Panc1 (cell line): ENCODE measurements at regions not wholly inside any gene's neighbourhood (a gene's known extent, or its start where the extent isn't known, plus 50 kb on each side); places are given as distances from the start of the nearest gene placed in this dataset.

ENCODE experiments used
- SIN3A ChIP-seq: IDR thresholded peaks from 2 replicates; pipeline ENCODE4 v1.6.1; 2012; ENCODE audit warnings: low read depth, mild to moderate bottlenecking, low read length, moderate library complexity, borderline replicate concordance; ENCODE audit not compliant: insufficient read depth
- TF ChIP-seq, protein P1 (sequence below): fragments of 450-650 bp; IDR thresholded peaks from 2 replicates; pipeline ENCODE4 v1.5.1; 2017; ENCODE audit warnings: mild to moderate bottlenecking

- TF ChIP-seq, protein P1, sequence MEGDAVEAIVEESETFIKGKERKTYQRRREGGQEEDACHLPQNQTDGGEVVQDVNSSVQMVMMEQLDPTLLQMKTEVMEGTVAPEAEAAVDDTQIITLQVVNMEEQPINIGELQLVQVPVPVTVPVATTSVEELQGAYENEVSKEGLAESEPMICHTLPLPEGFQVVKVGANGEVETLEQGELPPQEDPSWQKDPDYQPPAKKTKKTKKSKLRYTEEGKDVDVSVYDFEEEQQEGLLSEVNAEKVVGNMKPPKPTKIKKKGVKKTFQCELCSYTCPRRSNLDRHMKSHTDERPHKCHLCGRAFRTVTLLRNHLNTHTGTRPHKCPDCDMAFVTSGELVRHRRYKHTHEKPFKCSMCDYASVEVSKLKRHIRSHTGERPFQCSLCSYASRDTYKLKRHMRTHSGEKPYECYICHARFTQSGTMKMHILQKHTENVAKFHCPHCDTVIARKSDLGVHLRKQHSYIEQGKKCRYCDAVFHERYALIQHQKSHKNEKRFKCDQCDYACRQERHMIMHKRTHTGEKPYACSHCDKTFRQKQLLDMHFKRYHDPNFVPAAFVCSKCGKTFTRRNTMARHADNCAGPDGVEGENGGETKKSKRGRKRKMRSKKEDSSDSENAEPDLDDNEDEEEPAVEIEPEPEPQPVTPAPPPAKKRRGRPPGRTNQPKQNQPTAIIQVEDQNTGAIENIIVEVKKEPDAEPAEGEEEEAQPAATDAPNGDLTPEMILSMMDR: no peak
- TF ChIP-seq SIN3A: no peak
These were observed 799.9 kb downstream of the TNS3 start for GRCh38 chr7:46781901-46782439.
